Esophagus squamous epithelium (tissue), 4 donors: ENCODE measurements at regions not wholly inside any gene's neighbourhood (a gene's known extent, or its start where the extent isn't known, plus 50 kb on each side); places are given as distances from the start of the nearest gene placed in this dataset.

Source experiments
- POLR2A ChIP-seq, 4 donors: fragments of 450-650 bp; IDR thresholded peaks; one replicate each; pipeline ENCODE4 v1.6.1; 2017; ENCODE audit warnings: antibody characterized with exemption in 4 of 4, mild to moderate bottlenecking in 4 of 4, moderate library complexity in 3 of 4
- TF ChIP-seq, protein P1 (sequence below), 6 experiments: fragments of 450-650 bp in 4 of 6; fragments of 200-600 bp in 2 of 6; sonication (generic) in 2 of 6; IDR thresholded peaks; one replicate each; pipeline ENCODE4 v1.5.1; 2016 to 2019; ENCODE audit warnings: antibody characterized with exemption in 6 of 6, mild to moderate bottlenecking in 4 of 6, moderate library complexity in 4 of 6

DNA sequence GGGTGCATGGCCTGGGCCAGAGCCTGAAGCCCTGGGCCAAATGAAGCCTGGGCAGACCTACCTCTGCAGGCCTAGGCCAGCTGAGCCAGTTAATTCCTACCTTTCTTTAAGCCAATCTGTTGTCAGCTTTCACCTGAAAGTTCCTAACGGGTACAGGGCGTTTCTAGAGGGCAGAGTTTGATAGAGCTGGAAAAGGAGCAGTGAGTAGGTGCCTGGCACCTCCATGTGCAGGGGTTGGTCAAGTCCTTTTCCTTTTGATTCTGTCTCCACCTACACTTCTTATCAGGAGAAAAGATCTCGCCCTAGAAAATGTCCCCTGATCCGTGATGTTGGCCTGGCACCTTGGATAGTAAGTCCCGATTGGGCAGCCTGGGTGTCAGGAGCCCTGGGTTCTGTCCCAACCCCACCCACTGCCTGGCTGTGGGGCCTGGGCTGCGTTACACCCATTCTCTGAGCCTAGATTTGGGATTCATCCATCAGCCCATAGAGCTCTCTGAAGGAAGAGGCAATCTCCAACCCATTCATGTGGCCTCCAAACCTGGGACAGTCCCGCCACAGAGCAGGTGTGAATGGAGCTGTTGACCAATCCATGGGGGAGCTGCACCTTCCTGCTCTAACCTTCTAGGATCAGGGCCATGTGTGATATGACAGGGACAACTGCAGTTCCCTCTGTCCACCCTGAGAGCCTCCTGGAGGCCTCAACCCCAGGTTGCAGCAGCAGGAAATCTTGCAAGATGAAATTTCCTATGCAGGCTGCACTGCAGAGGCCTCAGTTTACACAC lies 304.3 kb downstream of the MATN1 start:
- TF ChIP-seq POLR2A (IDR thresholded peaks at IDR 0.05), result no peak
- TF ChIP-seq, protein P1, sequence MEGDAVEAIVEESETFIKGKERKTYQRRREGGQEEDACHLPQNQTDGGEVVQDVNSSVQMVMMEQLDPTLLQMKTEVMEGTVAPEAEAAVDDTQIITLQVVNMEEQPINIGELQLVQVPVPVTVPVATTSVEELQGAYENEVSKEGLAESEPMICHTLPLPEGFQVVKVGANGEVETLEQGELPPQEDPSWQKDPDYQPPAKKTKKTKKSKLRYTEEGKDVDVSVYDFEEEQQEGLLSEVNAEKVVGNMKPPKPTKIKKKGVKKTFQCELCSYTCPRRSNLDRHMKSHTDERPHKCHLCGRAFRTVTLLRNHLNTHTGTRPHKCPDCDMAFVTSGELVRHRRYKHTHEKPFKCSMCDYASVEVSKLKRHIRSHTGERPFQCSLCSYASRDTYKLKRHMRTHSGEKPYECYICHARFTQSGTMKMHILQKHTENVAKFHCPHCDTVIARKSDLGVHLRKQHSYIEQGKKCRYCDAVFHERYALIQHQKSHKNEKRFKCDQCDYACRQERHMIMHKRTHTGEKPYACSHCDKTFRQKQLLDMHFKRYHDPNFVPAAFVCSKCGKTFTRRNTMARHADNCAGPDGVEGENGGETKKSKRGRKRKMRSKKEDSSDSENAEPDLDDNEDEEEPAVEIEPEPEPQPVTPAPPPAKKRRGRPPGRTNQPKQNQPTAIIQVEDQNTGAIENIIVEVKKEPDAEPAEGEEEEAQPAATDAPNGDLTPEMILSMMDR (IDR thresholded peaks at IDR 0.05), result no peak
